SU-DHL-6 (cell line): ENCODE measurements at regions not wholly inside any gene's neighbourhood (a gene's known extent, or its start where the extent isn't known, plus 50 kb on each side); places are given as distances from the start of the nearest gene placed in this dataset.
"Not testable (repeated sequence)": the region's sequence is repeated elsewhere in the genome, so short reads cannot be mapped to it uniquely, and the experiment has no call there.

ENCODE experiments used
- CTCF ChIP-seq: fragments of 200-600 bp; sonication (generic); IDR thresholded peaks from one replicate; pipeline ENCODE4 v1.5.1; 2017; ENCODE audit warnings: antibody characterized with exemption, mild to moderate bottlenecking, low read length, moderate library complexity; ENCODE audit not compliant: insufficient read depth, poor library complexity, severe bottlenecking
- EZH2phosphoT487 ChIP-seq: fragments of 200-600 bp; sonication (generic), shearing (Covaris generic); conservative IDR thresholded peaks from 2 replicates; pipeline ENCODE4 v1.6.1; 2018; ENCODE audit warnings: mild to moderate bottlenecking, antibody characterized with exemption, low read length, moderate library complexity, mixed read lengths

- TF ChIP-seq CTCF, EZH2phosphoT487: not testable (repeated sequence)
Measured at GRCh38 chr20:30624310-30624709, 633.2 kb upstream of the DEFB115 start.
